Kidney (tissue), 13 donors: ENCODE measurements at regions not wholly inside any gene's neighbourhood (a gene's known extent, or its start where the extent isn't known, plus 50 kb on each side); places are given as distances from the start of the nearest gene placed in this dataset.

ENCODE experiments used
- DNase-seq, 5 donors: peaks; one replicate each; pipeline ENCODE4 v3.0.0-alpha.2; 2013 to 2020
- FAIRE-seq: peaks from 2 replicates; lab custom pipeline; 2012; peaks lifted over from hg19 to GRCh38; lab: Jason Lieb, UNC
- H3K27ac ChIP-seq, 2 donors: one replicate each; pipeline ENCODE4 v1.7.0; 2013; ENCODE audit warnings: low read depth in 2 of 2, low read length in 2 of 2, inconsistent platforms in 1 of 2
- H3K27me3 ChIP-seq: one replicate; pipeline ENCODE4 v1.7.1; 2013; ENCODE audit warnings: low read length, inconsistent platforms; ENCODE audit not compliant: control insufficient read depth, insufficient read depth
- H3K36me3 ChIP-seq, 3 donors: one replicate each; pipeline versions ENCODE4 v1.7.0 to v1.7.1; 2013; ENCODE audit warnings: low read length in 3 of 3, control low read depth in 1 of 3, inconsistent platforms in 1 of 3; ENCODE audit not compliant: insufficient read depth in 3 of 3, control insufficient read depth in 2 of 3
- H3K4me1 ChIP-seq, 3 donors: one replicate each; pipeline versions ENCODE4 v1.7.0 to v1.7.1; 2013; ENCODE audit warnings: low read length in 3 of 3, inconsistent platforms in 1 of 3, low read depth in 1 of 3; ENCODE audit not compliant: control insufficient read depth in 2 of 3, insufficient read depth in 2 of 3
- H3K4me3 ChIP-seq, 3 donors: one replicate each; pipeline versions ENCODE4 v1.7.0 to v1.8.1; 2013; ENCODE audit warnings: low read length in 3 of 3, control low read depth in 1 of 3, inconsistent platforms in 1 of 3
- H3K9ac ChIP-seq, 3 donors: one replicate each; pipeline versions ENCODE4 v1.7.0 to v1.7.1; 2013; ENCODE audit warnings: low read length in 3 of 3, control low read depth in 1 of 3, inconsistent platforms in 1 of 3
- H3K9me3 ChIP-seq, 3 donors: one replicate each; pipeline versions ENCODE4 v1.7.0 to v1.7.1; 2013; ENCODE audit warnings: low read length in 3 of 3, control low read depth in 1 of 3, inconsistent platforms in 1 of 3; ENCODE audit not compliant: control insufficient read depth in 2 of 3, insufficient read depth in 1 of 3
- CTCF ChIP-seq: IDR thresholded peaks from 3 replicates; pipeline ENCODE4 v1.5.1; 2012; ENCODE audit warnings: mild to moderate bottlenecking, moderate library complexity, borderline replicate concordance; ENCODE audit not compliant: insufficient read depth; ENCODE audit errors: extremely low read depth
- intact Hi-C: fragments of 100-400 bp; cut with DNase I; formaldehyde crosslinking; loops from one replicate; pipeline ENCODE4 v1.11.1; 2022
- donor health status: control.
- donor health status: control.
- donor health status: control.
- donor health status: control.
- donor health status: control.
- donor health status: DM: yes; HTN: yes; CAD: no.
- donor health status: Normal renal cell carcinoma (clear cell type).

- FAIRE-seq (no peak), DNase-seq (peak in 1 of 5 donors; percentile 28)
- Histone ChIP-seq H3K9me3 (no peaks in the 10 kb centered on the region), H3K27ac (no peak overlapping the region), H3K4me3 (no peak overlapping the region), H3K9ac (no peak overlapping the region), H3K36me3 (peaks cover 0 to 2% (median 0%) of the 10 kb centered on the region in 3 donors), H3K27me3 (no peaks in the 10 kb centered on the region), H3K4me1 (no peaks in the 10 kb centered on the region)
- intact Hi-C loops = no loop called here
- no peak for TF ChIP-seq CTCF
These were observed 362.0 kb downstream of the SEC14L1 start for GRCh38 chr17:77502626-77503292.

GRCh38 chr17:77503293-77503655 lies 362.5 kb downstream of the SEC14L1 start:
- peak in 1 of 5 donors; percentile 34 for DNase-seq

GRCh38 chr17:77503916-77504651 lies 363.3 kb downstream of the SEC14L1 start:
- DNase-seq (peak in 4 of 5 donors; percentile 12 to 43 (median 35)), FAIRE-seq (no peak)
- Histone ChIP-seq H3K27ac (no peak overlapping the region), H3K9ac (no peak overlapping the region), H3K27me3 (no peaks in the 10 kb centered on the region), H3K4me1 (no peaks in the 10 kb centered on the region), H3K36me3 (peaks cover 0 to under 1% (median 0%) of the 10 kb centered on the region in 3 donors), H3K4me3 (no peak overlapping the region), H3K9me3 (no peaks in the 10 kb centered on the region)
- intact Hi-C loops = no loop called here
- no peak for TF ChIP-seq CTCF

More at GRCh38 chr17:77503293-77503655, 362.5 kb downstream of the SEC14L1 start:
- no peak overlapping the region for H3K9ac ChIP-seq
- intact Hi-C loops = no loop called here
- no peaks in the 10 kb centered on the region for H3K4me1 ChIP-seq
- no peaks in the 10 kb centered on the region for H3K27me3 ChIP-seq
- H3K36me3 ChIP-seq = peaks cover 0 to 2% (median 0%) of the 10 kb centered on the region in 3 donors
- H3K27ac ChIP-seq = no peak overlapping the region
- no peaks in the 10 kb centered on the region for H3K9me3 ChIP-seq
- TF ChIP-seq CTCF = no peak
- no peak overlapping the region for H3K4me3 ChIP-seq
- FAIRE-seq = no peak
